IPS-20b (cell line): ENCODE measurements at regions not wholly inside any gene's neighbourhood (a gene's known extent, or its start where the extent isn't known, plus 50 kb on each side); places are given as distances from the start of the nearest gene placed in this dataset.
"Not testable (repeated sequence)": the region's sequence is repeated elsewhere in the genome, so short reads cannot be mapped to it uniquely, and the experiment has no call there.

ENCODE experiments used
- H3K27ac ChIP-seq: one replicate; pipeline ENCODE4 v1.5.1; 2013; ENCODE audit warnings: low read length
- H3K27me3 ChIP-seq: 2 replicates; pipeline ENCODE4 v1.6.1; 2013; ENCODE audit warnings: mild to moderate bottlenecking, low read length, inconsistent platforms; ENCODE audit not compliant: insufficient read depth
- H3K36me3 ChIP-seq: 2 replicates; pipeline ENCODE4 v1.6.1; 2013; ENCODE audit warnings: low read depth, mild to moderate bottlenecking, inconsistent platforms, low read length, moderate library complexity; ENCODE audit not compliant: insufficient read depth
- H3K4me1 ChIP-seq: 2 replicates; pipeline ENCODE4 v1.6.1; 2013; ENCODE audit warnings: mild to moderate bottlenecking, control low read depth, inconsistent platforms, low read length, moderate library complexity; ENCODE audit not compliant: insufficient read depth
- H3K4me3 ChIP-seq: 2 replicates; pipeline ENCODE4 v1.5.1; 2013; ENCODE audit warnings: mild to moderate bottlenecking, low read length, inconsistent platforms
- H3K9ac ChIP-seq: 2 replicates; pipeline ENCODE4 v1.6.1; 2013; ENCODE audit warnings: low read depth, mild to moderate bottlenecking, inconsistent platforms, low read length, moderate library complexity
- H3K9me3 ChIP-seq: 2 replicates; pipeline ENCODE4 v1.6.1; 2013; ENCODE audit warnings: mild to moderate bottlenecking, low read depth, low read length, inconsistent platforms; ENCODE audit not compliant: insufficient read depth

GRCh38 chr2:228956701-228957474 lies 314.2 kb downstream of the PID1 start:
- H3K4me3 ChIP-seq, result no peak overlapping the region
- H3K4me1 ChIP-seq, result no peaks in the 10 kb centered on the region
- H3K9ac ChIP-seq, result no peak overlapping the region
- H3K27me3 ChIP-seq, result no peaks in the 10 kb centered on the region
- no peaks in the 10 kb centered on the region for H3K36me3 ChIP-seq
- no peaks in the 10 kb centered on the region for H3K9me3 ChIP-seq
- no peak overlapping the region for H3K27ac ChIP-seq

DNA sequence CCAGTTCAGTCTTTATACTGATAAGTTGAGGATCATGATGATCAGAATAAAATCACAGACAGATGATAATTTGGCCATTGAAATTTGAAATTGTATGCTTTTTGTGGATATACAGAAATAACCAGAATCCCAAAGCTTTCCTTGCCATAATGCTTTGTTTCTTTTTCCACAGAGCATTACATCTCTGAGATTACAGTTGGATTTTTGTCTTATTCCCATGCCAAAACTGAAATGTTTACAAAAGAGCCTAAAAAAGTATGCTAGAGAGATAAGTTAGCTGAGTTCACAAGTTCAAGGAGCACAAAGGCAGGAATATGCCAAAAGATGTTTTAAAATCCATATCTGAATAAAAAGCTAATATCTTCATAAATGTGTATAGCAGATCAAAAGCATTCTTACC lies 321.3 kb downstream of the PID1 start:
- no peaks in the 10 kb centered on the region for H3K27me3 ChIP-seq
- no peak overlapping the region for H3K27ac ChIP-seq
- H3K9me3 ChIP-seq, result no peaks in the 10 kb centered on the region
- H3K4me1 ChIP-seq, result no peaks in the 10 kb centered on the region
- H3K9ac ChIP-seq, result no peak overlapping the region
- H3K4me3 ChIP-seq, result no peak overlapping the region
- no peaks in the 10 kb centered on the region for H3K36me3 ChIP-seq

GRCh38 chr2:228945710-228946109 lies 325.4 kb downstream of the PID1 start:
- no peak overlapping the region for H3K4me3 ChIP-seq
- H3K9ac ChIP-seq, result no peak overlapping the region
- H3K4me1 ChIP-seq, result no peaks in the 10 kb centered on the region

GRCh38 chr2:228942856-228943255 lies 328.2 kb downstream of the PID1 start:
- no peak overlapping the region for H3K9ac ChIP-seq
- no peaks in the 10 kb centered on the region for H3K27me3 ChIP-seq
- H3K4me1 ChIP-seq, result no peaks in the 10 kb centered on the region
- no peaks in the 10 kb centered on the region for H3K36me3 ChIP-seq
- H3K27ac ChIP-seq, result no peak overlapping the region
- H3K4me3 ChIP-seq, result no peak overlapping the region
- H3K9me3 ChIP-seq, result no peaks in the 10 kb centered on the region; the same call in 1 of the 2 replicates

More at GRCh38 chr2:228945710-228946109, 325.4 kb downstream of the PID1 start:
- H3K27ac ChIP-seq, result no peak overlapping the region
- no peaks in the 10 kb centered on the region for H3K27me3 ChIP-seq
- H3K36me3 ChIP-seq, result no peaks in the 10 kb centered on the region
- no peaks in the 10 kb centered on the region for H3K9me3 ChIP-seq

DNA sequence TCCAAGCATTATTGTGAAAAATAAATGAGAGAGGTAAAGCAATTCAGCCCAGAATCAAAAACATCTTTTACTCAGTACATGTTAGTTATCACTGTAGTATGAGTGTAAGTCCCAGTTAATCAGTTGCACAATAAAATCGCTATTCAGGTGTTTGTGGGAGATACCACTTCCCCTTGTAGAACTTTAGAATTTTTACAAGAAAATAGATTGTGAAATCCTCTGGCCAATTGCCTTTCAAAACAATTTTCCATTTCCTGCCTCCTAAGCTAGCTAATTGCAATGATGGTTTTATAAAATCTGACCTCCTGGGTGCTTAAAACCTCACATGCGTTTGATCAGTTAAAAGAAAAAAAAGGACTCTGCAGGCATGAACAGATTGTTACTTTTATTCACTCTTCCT lies 332.5 kb downstream of the PID1 start:
- H3K4me1 ChIP-seq, result no peaks in the 10 kb centered on the region
- no peaks in the 10 kb centered on the region for H3K36me3 ChIP-seq
- no peak overlapping the region for H3K27ac ChIP-seq
- no peak overlapping the region for H3K4me3 ChIP-seq
- no peaks in the 10 kb centered on the region for H3K27me3 ChIP-seq
- no peak overlapping the region for H3K9ac ChIP-seq
- no peaks in the 10 kb centered on the region; the same call in none of the 2 replicates for H3K9me3 ChIP-seq

GRCh38 chr2:228927028-228928010 lies 343.8 kb downstream of the PID1 start:
- Histone ChIP-seq H3K4me3 (no peak overlapping the region), H3K9ac (no peak overlapping the region), H3K27ac (no peak overlapping the region), H3K4me1 (no peaks in the 10 kb centered on the region), H3K36me3 (no peaks in the 10 kb centered on the region), H3K27me3 (no peaks in the 10 kb centered on the region), H3K9me3 (peaks cover 10% of the 10 kb centered on the region)

GRCh38 chr2:228919808-228920207 lies 351.3 kb downstream of the PID1 start:
- Histone ChIP-seq H3K9me3 (no peaks in the 10 kb centered on the region), H3K4me1 (no peaks in the 10 kb centered on the region), H3K9ac (no peak overlapping the region), H3K4me3 (no peak overlapping the region), H3K27ac (no peak overlapping the region), H3K27me3 (no peaks in the 10 kb centered on the region), H3K36me3 (no peaks in the 10 kb centered on the region)

DNA sequence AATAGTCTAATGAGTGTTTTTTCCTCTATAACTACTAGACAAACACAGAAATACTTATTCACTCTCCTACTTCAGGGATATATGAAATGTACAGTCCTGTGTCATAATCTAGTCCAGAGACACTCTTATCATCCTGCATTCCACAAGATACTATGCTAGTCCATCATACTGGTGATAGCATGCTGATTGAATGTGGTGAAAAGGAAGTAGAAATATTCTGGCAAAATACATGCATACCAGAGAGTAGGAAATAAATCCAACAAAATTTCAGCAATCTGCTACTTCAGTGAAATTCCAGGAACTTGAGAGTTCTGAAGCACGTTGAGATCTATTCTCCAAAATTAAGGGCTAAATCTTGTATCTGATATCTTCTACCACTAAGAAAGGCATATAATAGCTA lies 353.9 kb downstream of the PID1 start:
- H3K4me3 ChIP-seq, result no peak overlapping the region

GRCh38 chr2:228916416-228917090 lies 354.5 kb downstream of the PID1 start:
- H3K27me3 ChIP-seq, result no peaks in the 10 kb centered on the region
- no peaks in the 10 kb centered on the region for H3K9me3 ChIP-seq
- no peak overlapping the region for H3K27ac ChIP-seq

More for the DNA sequence above, 353.9 kb downstream of the PID1 start:
- H3K9me3 ChIP-seq, result no peaks in the 10 kb centered on the region
- no peaks in the 10 kb centered on the region for H3K4me1 ChIP-seq
- no peaks in the 10 kb centered on the region for H3K36me3 ChIP-seq
- no peak overlapping the region for H3K9ac ChIP-seq
- H3K27me3 ChIP-seq, result no peaks in the 10 kb centered on the region
- H3K27ac ChIP-seq, result no peak overlapping the region

GRCh38 chr2:228913176-228913575 lies 357.9 kb downstream of the PID1 start:
- Histone ChIP-seq H3K27ac (no peak overlapping the region), H3K9ac (no peak overlapping the region), H3K4me3 (no peak overlapping the region), H3K27me3 (no peaks in the 10 kb centered on the region), H3K4me1 (no peaks in the 10 kb centered on the region), H3K36me3 (no peaks in the 10 kb centered on the region), H3K9me3 (no peaks in the 10 kb centered on the region)

More at GRCh38 chr2:228916416-228917090, 354.5 kb downstream of the PID1 start:
- Histone ChIP-seq H3K36me3 (no peaks in the 10 kb centered on the region), H3K9ac (no peak overlapping the region), H3K4me3 (no peak overlapping the region), H3K4me1 (no peaks in the 10 kb centered on the region)

- not testable (repeated sequence) for H3K4me3 ChIP-seq
Measured at GRCh38 chr2:228910872-228911271, 360.2 kb downstream of the PID1 start.

More at GRCh38 chr2:228910872-228911271, 360.2 kb downstream of the PID1 start:
- H3K36me3 ChIP-seq, H3K9me3 ChIP-seq, H3K9ac ChIP-seq, H3K4me1 ChIP-seq, H3K27me3 ChIP-seq, H3K27ac ChIP-seq: not testable (repeated sequence)
